ENCODE measurements at regions not wholly inside any gene's neighbourhood (a gene's known extent, or its start where the extent isn't known, plus 50 kb on each side); places are given as distances from the start of the nearest gene placed in this dataset.

DNA sequence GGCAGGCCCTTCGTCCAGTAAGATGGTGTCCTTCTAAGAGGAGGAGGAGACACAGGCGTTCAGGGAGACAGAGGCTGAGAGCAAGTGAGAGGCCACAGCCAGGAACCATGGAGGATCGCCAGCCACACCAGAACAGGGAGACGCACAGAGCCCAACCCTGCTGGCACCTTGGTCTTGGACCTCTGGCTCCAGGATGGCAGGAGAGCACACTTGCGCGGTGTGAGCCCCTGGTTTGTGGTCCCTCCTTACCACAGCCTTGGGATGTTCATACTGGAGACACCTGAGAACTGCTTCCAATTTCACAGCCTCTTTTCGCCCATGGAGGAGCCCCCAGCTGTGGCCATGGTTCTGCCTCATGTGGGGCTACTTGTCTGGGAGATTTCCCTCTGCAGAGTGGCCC is 222.4 kb downstream of the DLL1 start:
- H3K27ac ChIP-seq = no peak overlapping the region
- no peak for TF ChIP-seq ZFX (IDR thresholded peaks at IDR 0.05)
- TF ChIP-seq, protein P1, sequence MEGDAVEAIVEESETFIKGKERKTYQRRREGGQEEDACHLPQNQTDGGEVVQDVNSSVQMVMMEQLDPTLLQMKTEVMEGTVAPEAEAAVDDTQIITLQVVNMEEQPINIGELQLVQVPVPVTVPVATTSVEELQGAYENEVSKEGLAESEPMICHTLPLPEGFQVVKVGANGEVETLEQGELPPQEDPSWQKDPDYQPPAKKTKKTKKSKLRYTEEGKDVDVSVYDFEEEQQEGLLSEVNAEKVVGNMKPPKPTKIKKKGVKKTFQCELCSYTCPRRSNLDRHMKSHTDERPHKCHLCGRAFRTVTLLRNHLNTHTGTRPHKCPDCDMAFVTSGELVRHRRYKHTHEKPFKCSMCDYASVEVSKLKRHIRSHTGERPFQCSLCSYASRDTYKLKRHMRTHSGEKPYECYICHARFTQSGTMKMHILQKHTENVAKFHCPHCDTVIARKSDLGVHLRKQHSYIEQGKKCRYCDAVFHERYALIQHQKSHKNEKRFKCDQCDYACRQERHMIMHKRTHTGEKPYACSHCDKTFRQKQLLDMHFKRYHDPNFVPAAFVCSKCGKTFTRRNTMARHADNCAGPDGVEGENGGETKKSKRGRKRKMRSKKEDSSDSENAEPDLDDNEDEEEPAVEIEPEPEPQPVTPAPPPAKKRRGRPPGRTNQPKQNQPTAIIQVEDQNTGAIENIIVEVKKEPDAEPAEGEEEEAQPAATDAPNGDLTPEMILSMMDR (conservative IDR thresholded peaks at IDR 0.05) = no peak

DNA sequence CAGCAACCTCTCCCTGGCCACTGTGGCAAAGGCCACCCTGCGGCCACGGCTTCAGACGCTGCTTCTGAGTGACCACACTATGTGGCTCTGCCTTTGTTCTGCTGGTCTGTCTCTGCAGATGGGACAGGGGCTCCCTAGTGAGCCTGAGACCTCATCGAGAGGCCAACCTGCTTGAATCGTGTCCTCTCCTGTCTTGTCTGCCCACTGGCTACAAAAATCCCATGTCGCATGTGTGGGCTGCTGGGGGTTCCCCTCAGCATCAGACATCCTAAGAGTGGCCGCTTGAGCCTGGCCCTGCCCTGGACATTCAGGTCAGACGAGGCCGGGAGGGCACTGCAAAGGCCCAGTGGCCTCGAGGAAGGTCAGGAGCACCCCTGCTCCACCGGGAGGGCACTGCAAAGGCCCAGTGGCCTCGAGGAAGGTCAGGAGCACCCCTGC is 222.9 kb downstream of the DLL1 start:
- TF ChIP-seq ZFX (IDR thresholded peaks at IDR 0.05) = no peak
- TF ChIP-seq, protein P1 (conservative IDR thresholded peaks at IDR 0.05) = no peak

DNA sequence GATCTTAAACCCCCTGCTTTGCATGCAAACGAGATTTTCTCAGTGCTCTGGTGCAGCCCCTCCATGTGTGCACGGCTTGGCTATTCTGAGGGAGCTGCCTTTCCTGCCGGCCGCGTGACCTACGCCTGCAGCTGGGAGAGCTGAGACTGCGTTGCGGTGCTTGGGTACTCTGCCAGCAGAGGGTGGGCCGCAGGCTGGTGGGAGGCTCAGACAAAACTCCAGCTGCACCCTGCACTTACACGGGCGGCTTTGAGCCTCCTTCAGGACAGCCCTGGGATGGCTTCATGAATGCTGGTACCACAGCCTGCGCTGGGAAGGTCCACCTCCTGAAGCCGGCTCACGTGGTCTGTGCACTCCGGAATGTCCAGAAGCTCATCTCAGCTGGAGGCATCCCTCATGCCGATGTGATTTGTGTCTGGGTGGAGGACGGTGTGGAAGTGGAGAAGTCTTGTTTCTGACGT is 223.7 kb downstream of the DLL1 start:
- TF ChIP-seq, protein P1 (conservative IDR thresholded peaks at IDR 0.05) = no peak
- TF ChIP-seq ZFX (IDR thresholded peaks at IDR 0.05) = no peak
- no peak overlapping the region for H3K27ac ChIP-seq

More for the DNA sequence above, 222.9 kb downstream of the DLL1 start:
- no peak overlapping the region for H3K27ac ChIP-seq

DNA sequence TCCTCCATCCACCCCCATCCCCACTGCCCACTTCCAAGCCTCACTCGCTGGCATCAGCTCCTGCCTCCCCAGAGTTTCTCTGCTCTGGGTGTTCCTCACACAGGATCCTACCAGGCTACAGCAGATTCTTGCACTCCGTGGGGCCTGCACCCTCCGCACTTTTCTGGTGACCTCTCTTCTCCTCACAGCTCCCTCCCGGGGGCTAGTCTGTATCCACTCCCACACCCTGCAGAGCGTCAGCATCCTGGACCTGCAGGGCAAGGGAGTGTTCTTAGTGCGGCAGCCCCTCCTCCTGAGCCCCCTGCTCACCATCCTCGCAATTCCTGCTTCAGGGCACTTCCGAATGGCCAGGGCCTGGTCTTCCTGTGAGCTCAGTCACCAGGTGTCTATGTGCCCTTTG is 224.2 kb downstream of the DLL1 start:
- no peak overlapping the region for H3K27ac ChIP-seq
- no peak for TF ChIP-seq ZFX (IDR thresholded peaks at IDR 0.05)
- TF ChIP-seq, protein P1 (conservative IDR thresholded peaks at IDR 0.05) = no peak

DNA sequence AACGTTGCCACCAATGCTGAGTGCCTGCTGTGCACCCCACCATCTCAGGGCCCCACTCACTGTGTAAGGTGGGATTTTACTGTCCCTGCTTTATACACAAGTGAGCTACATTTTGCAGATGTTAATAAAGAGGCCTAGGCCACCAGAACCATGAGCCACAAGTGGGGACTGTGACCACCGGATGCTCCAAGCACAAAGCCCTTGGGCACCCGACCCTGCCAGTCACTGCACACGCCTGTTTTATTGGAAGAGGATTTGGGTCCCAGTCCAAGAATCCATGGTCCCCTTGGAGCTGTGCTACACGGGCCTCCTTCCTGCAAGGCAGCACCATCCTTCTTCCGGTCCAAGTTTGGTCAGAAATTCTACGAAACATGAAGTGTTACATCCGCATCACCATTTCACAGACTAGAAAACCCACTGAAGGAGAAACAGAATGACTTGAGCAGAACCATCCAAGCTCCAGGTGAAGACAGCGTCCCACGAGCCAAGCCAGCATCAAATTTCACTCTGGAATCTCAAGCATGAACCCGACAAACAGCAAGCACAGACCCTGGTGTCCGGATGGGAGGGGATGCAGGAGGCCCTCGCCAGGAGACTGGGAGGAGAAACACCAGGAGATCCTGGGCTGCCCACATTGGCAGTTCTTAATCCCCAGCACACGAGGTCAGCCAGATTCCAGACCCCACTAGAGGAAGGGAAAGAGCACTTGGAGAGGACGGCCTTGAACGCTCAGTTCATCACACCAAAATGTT is 226.9 kb downstream of the DLL1 start:
- no peak for TF ChIP-seq ZFX (IDR thresholded peaks at IDR 0.05)
- TF ChIP-seq, protein P1 (conservative IDR thresholded peaks at IDR 0.05) = no peak
- H3K27ac ChIP-seq = no peak overlapping the region

DNA sequence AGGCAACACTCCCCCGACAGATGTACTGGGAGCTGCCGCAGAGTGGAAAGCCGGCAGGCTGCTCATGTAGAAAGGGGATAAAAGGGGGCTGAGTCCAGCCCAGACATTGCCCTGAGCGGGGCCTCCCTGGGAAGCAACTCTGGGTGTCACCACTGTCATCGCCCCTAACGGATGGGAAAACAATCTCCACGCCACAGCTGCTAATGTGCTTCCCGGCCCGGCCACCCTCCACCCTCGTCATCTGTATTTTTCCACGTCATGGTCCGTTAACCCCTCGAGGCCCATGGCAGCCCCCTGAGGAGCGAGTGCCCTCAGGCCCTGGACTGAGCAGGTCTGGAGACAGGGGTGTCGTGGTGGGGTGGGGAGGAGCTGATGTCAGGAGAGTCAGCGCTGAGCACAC is 227.4 kb downstream of the DLL1 start:
- no peak for TF ChIP-seq ZFX (IDR thresholded peaks at IDR 0.05)
- TF ChIP-seq, protein P1 (conservative IDR thresholded peaks at IDR 0.05) = no peak
- H3K27ac ChIP-seq = no peak overlapping the region

DNA sequence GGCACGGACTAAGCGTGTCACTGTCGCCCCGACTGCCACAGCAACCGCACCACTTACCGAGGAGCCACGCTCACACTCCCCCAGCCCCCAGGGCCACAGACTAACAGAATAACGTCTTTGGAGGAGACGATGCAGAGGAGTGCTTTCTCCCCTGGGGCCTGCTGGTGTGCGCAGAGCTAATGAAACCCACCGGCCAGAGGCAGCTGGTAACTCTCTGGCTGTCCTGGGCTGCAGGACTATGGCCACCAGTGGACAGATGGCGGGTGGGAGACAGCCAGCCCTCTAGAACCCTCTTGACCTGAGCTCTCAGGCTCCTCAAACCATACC is 228.0 kb downstream of the DLL1 start:
- no peak overlapping the region for H3K27ac ChIP-seq
- no peak for TF ChIP-seq ZFX (IDR thresholded peaks at IDR 0.05)
- TF ChIP-seq, protein P1 (conservative IDR thresholded peaks at IDR 0.05) = no peak

Data from C4-2B (cell line).